DOHH2 (cell line): ENCODE measurements at regions not wholly inside any gene's neighbourhood (a gene's known extent, or its start where the extent isn't known, plus 50 kb on each side); places are given as distances from the start of the nearest gene placed in this dataset.

Source experiments
- H3F3A ChIP-seq: fragments of 200-600 bp; sonication (generic), shearing (Covaris generic); 2 replicates; pipeline ENCODE4 v1.6.0; 2016; ENCODE audit warnings: antibody characterized with exemption, mild to moderate bottlenecking; ENCODE audit not compliant: control insufficient read depth, insufficient read depth
- H3K27ac ChIP-seq: fragments of 200-600 bp; sonication (generic); 2 replicates; pipeline ENCODE4 v1.5.1; 2014; ENCODE audit warnings: low read depth, mild to moderate bottlenecking, low read length, moderate library complexity
- H3K27me3 ChIP-seq: fragments of 200-600 bp; sonication (generic); 2 replicates; pipeline ENCODE4 v1.6.1; 2014; ENCODE audit warnings: mild to moderate bottlenecking, low read length, mixed read lengths; ENCODE audit not compliant: control insufficient read depth
- H3K36me3 ChIP-seq: fragments of 200-600 bp; sonication (generic); 2 replicates; pipeline ENCODE4 v1.6.1; 2014; ENCODE audit warnings: mild to moderate bottlenecking, low read length, moderate library complexity, mixed read lengths; ENCODE audit not compliant: control insufficient read depth
- H3K4me1 ChIP-seq: fragments of 200-600 bp; sonication (generic); 2 replicates; pipeline ENCODE4 v1.6.1; 2014; ENCODE audit warnings: mild to moderate bottlenecking, low read length, mixed read lengths; ENCODE audit not compliant: control insufficient read depth
- H3K4me2 ChIP-seq: fragments of 200-600 bp; sonication (generic); 2 replicates; pipeline ENCODE4 v1.6.0; 2014; ENCODE audit warnings: mild to moderate bottlenecking, low read length, moderate library complexity
- H3K4me3 ChIP-seq: fragments of 200-600 bp; sonication (generic); 2 replicates; pipeline ENCODE4 v1.5.1; 2014; ENCODE audit warnings: mild to moderate bottlenecking, low read length, mixed read lengths
- H3K79me2 ChIP-seq: fragments of 200-600 bp; sonication (generic); 2 replicates; pipeline ENCODE4 v1.6.1; 2014; ENCODE audit warnings: mild to moderate bottlenecking, low read length, mixed read lengths; ENCODE audit not compliant: control insufficient read depth
- H3K9me2 ChIP-seq: fragments of 200-600 bp; sonication (generic); replicated peaks from 2 replicates; pipeline ENCODE4 v1.6.1; 2014; ENCODE audit warnings: mild to moderate bottlenecking, low read length, mixed read lengths; ENCODE audit not compliant: control insufficient read depth
- H3K9me3 ChIP-seq: fragments of 200-600 bp; sonication (generic); 2 replicates; pipeline ENCODE4 v1.6.1; 2014; ENCODE audit warnings: antibody characterized with exemption, low read length, mixed read lengths; ENCODE audit not compliant: control insufficient read depth, insufficient read depth
- H4K20me1 ChIP-seq: fragments of 200-600 bp; sonication (generic); 2 replicates; pipeline ENCODE4 v1.6.0; 2014; ENCODE audit warnings: low read depth, mild to moderate bottlenecking, antibody characterized with exemption, low read length, moderate library complexity; ENCODE audit not compliant: control insufficient read depth, insufficient read depth
- CTCF ChIP-seq: fragments of 200-600 bp; sonication (generic); IDR thresholded peaks from one replicate; pipeline ENCODE4 v1.5.1; 2014; ENCODE audit warnings: antibody characterized with exemption, mild to moderate bottlenecking, low read depth, low read length; ENCODE audit not compliant: poor library complexity, severe bottlenecking
- EZH2phosphoT487 ChIP-seq: fragments of 200-600 bp; sonication (generic); IDR thresholded peaks from 2 replicates; pipeline ENCODE4 v1.6.1; 2017; ENCODE audit warnings: borderline replicate concordance, mild to moderate bottlenecking, antibody characterized with exemption, low read length, moderate library complexity, mixed read lengths

DNA sequence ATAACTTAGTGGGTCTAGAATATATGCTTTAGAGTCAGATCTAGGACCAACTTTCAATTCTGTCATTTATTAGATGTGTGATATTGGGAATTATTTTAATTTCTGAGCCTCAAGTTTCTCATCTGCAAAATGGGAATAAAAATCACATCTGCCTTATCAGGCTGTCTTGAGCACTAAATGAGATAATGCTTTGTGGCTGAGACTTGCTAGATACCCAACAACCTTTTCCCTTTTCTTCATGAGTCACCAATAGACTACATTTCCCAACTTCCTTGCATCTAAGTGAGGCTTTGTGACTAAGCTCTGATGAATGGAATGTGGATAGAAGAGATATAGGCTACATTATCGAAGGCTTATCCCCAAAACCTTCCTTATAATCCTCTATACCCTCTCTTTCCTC is 220.7 kb upstream of the SESN3 start:
- H3K27ac ChIP-seq = no peak overlapping the region
- no peaks in the 10 kb centered on the region for H4K20me1 ChIP-seq
- H3F3A ChIP-seq = no peaks in the 10 kb centered on the region
- no peaks in the 10 kb centered on the region for H3K27me3 ChIP-seq
- H3K9me2 ChIP-seq = no peaks in the 10 kb centered on the region
- H3K79me2 ChIP-seq = no peaks in the 10 kb centered on the region
- H3K4me3 ChIP-seq = no peak overlapping the region
- no peak for TF ChIP-seq EZH2phosphoT487
- TF ChIP-seq CTCF = no peak
- no peaks in the 10 kb centered on the region for H3K9me3 ChIP-seq
- no peak overlapping the region for H3K4me2 ChIP-seq
- H3K4me1 ChIP-seq = no peaks in the 10 kb centered on the region
- no peaks in the 10 kb centered on the region for H3K36me3 ChIP-seq

- Histone ChIP-seq H3K79me2 (no peaks in the 10 kb centered on the region), H3K27me3 (no peaks in the 10 kb centered on the region), H3F3A (no peaks in the 10 kb centered on the region), H3K9me2 (no peaks in the 10 kb centered on the region), H4K20me1 (no peaks in the 10 kb centered on the region), H3K4me3 (no peak overlapping the region), H3K4me1 (no peaks in the 10 kb centered on the region), H3K4me2 (no peak overlapping the region), H3K9me3 (no peaks in the 10 kb centered on the region), H3K27ac (no peak overlapping the region), H3K36me3 (no peaks in the 10 kb centered on the region)
- TF ChIP-seq EZH2phosphoT487 (no peak), CTCF (no peak)
Measured at GRCh38 chr11:95451261-95451660, 220.3 kb upstream of the SESN3 start.

- no peaks in the 10 kb centered on the region for H3K4me1 ChIP-seq
- no peak overlapping the region for H3K27ac ChIP-seq
- TF ChIP-seq EZH2phosphoT487 (no peak), CTCF (no peak)
Measured at GRCh38 chr11:95450547-95451123, 219.6 kb upstream of the SESN3 start.

More at GRCh38 chr11:95450547-95451123, 219.6 kb upstream of the SESN3 start:
- Histone ChIP-seq H3K4me3 (no peak overlapping the region), H3K79me2 (no peaks in the 10 kb centered on the region), H4K20me1 (no peaks in the 10 kb centered on the region), H3K36me3 (no peaks in the 10 kb centered on the region), H3K9me3 (no peaks in the 10 kb centered on the region), H3K4me2 (no peak overlapping the region), H3K9me2 (no peaks in the 10 kb centered on the region), H3F3A (no peaks in the 10 kb centered on the region), H3K27me3 (no peaks in the 10 kb centered on the region)
